ENCODE measurements at regions not wholly inside any gene's neighbourhood (a gene's known extent, or its start where the extent isn't known, plus 50 kb on each side); places are given as distances from the start of the nearest gene placed in this dataset.
"Not testable (repeated sequence)": the region's sequence is repeated elsewhere in the genome, so short reads cannot be mapped to it uniquely, and the experiment has no call there.

DNA sequence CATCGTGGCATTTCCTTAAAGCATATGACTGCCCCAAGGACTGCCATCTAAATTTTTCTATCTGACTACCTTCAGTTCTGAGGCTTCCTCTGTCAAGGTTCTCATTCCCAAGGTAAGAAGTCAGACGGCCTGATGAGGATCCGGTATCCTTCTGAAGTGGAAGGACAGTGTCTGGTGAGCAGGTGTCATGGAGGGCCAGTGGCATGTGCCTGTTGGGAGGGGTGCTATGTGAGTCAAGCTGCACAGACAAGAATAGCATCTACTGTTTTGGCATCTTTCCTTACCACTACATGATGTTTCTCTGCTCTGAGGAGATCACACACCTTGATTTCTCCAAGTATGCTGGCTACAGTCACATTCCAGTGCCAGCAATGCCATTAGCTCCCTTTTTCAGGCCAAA lies 99.6 kb upstream of the RGS1 start:
- in situ Hi-C loops (cut with MboI; ENCODE audit: low sequenced_read_pairs), result loop anchor here (25.0 kb wide), 1 partner anchor 136 kb away; no protein-coding TSS in a partner anchor

DNA sequence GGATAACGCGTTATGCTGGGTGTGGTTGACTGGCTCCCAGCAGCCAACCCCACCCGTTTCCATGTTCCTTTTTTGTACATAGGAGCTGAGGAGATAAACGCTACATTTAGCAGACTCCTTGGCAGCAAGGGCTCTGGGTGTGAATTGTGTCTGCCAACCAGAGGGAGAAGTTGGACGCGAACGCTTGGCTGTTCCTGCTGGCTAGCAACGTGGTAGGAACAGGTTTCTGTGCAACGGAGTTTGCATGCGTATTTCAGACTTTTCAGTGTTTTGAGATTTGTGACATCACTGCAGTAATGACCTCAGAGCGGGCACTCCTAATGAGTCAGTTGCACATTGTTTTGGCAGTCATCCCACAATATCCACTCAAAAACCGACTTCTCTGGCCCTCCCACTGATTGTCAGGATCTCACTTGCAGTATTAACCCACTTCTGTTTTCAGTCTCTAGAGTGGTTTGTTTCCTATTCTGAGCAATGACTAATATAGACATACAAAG lies 98.7 kb upstream of the RGS1 start:
- in situ Hi-C loops (cut with MboI; ENCODE audit: low sequenced_read_pairs), result loop anchor here (25.0 kb wide), 1 partner anchor 135 kb away; no protein-coding TSS in a partner anchor

DNA sequence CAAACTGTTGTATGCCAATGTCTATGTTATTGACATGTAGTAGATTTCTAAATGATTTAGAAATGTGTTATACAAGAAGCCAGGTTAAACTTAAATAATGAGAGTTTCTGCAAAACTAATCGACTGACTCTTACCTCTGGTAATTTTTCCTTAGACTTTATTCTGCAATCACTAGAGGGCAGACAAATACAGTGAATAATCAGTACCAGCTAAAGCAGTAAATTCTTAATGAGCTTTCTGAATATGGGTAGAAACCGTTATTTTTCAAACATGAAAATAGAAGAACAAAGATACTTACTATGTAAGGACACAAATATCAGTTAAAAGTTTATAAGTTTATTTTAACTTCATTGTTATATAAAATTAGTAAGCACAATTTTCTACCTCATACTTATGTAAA lies 97.9 kb upstream of the RGS1 start:
- in situ Hi-C loops (cut with MboI; ENCODE audit: low sequenced_read_pairs), result loop anchor here (25.0 kb wide), 1 partner anchor 135 kb away; no protein-coding TSS in a partner anchor

DNA sequence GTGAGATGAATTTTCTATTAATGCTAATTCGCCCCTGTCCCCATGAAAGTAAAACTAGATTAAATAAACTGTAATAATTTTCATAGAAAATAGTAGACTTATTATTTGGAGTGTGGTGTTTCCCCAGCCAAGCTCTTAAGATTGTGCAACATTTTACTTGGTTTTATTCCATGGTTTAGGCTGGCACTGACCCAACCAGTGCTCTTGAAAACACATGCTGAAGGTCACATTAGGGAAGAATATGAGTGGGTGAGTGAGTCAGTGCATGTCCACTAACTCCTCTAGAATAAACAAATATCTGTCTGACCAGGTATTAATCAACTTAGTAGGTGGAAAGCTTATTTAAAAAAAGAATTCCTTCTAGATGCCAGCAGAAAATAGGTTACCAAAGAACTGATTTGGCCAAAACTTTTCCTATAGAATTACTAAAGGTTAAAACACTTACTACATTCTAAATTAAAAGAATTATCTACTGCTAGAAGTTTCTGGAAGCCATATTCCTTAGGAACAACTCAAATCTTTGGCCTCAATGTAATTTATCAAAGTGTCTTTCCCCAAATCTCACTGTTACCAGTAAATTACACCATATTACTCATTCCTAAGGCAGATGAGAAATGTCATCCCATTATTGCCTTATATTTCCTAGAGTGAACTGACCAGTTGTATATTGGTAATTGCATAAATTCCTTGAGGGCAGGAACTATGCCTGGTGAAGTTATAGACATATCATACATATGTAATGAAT lies 89.7 kb upstream of the RGS1 start:
- in situ Hi-C loops (cut with MboI; ENCODE audit: low sequenced_read_pairs), result loop anchor here (25.0 kb wide), 1 partner anchor 126 kb away; no protein-coding TSS in a partner anchor

DNA sequence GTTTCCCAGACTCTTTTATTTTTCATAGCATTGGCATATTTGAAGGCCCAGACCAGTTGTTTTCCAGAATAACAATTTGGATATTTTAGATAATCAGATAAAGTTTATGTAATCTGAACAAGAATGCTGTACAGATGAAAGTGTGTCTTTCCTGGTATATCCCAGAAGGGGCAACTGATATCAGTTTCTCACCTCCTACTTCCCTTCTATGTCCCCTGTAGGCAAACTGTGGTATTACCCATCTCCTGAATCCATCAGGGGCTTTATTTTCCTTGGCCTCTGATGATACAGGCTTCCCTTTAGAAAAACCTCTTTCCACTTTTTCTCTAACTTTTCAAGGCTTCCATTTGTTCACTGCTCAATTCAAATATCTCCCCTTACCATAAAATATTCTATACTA lies 87.5 kb upstream of the RGS1 start:
- in situ Hi-C loops (cut with MboI; ENCODE audit: low sequenced_read_pairs), result loop anchor here (25.0 kb wide), 1 partner anchor 124 kb away; no protein-coding TSS in a partner anchor

DNA sequence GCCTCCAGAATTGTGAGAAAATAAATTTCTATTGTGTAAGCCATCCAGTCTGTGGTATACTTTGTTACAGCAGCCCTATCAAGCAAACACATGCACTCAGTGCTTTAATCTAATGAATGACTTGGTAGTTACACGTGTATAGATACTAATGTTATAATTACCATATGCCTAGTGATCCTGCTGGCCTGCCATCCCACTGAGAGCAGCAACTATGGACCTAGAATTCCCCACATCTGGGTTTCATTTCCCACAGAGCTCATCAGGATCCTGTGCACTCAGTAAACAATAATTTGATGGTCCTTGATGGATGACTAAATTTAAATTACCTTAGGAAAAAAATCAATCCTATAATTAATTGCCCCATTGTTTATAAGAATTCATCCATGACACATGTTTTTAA lies 86.5 kb upstream of the RGS1 start:
- in situ Hi-C loops (cut with MboI; ENCODE audit: low sequenced_read_pairs), result loop anchor here (25.0 kb wide), 1 partner anchor 123 kb away; no protein-coding TSS in a partner anchor

DNA sequence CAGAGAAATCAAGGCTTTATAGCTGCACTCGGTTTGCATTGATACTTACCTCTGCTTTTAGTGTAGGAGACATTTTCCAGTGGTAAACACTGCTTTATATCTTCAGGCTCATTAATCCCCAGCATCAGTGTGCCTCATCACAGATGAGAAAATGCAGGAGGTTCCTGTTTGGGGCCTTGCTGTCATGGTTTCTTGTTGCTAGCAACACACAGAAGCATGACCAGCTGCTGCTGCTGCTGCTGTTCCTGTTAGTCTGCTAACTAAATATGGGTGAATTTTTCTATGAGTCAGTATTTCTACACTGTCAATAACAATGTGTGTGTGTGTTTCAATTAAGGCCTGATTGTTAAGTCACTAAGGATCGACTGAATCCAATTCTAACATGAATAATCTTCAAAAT lies 85.8 kb upstream of the RGS1 start:
- in situ Hi-C loops (cut with MboI; ENCODE audit: low sequenced_read_pairs), result loop anchor here (25.0 kb wide), 1 partner anchor 123 kb away; no protein-coding TSS in a partner anchor

DNA sequence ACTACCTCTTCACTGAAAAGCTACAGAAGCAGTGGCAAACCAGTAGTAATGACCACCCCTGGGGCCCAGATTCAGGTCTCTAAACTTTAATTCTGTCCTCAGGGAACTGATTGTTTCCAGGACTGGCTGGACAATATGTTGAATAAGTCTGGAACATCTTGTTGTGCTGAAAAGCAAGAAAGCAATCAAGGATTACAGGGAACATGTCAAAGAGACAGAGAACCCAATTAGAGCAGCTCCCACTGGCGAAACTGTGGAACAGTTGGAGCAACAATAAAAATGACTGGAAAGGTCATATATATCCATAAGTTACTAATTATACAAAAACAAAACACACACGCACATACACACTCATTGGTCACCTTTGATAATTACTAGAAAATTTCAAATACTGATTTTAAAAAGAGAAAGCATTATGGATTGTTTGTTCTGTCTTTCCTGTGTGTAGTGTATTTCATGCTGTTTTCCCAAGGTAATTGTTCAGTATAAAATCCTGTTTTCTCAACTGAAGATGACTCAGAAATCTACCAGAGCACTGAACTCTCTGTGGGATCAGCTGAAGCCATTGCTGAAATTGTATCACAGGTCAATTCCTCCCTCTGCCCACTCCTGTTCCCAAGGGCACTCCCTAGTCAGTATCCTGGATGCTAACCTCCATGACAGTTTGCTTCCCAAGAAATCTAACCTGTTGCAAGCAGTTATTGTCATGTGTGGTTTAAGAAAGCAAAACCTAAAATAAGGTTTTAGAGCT lies 83.6 kb upstream of the RGS1 start:
- in situ Hi-C loops (cut with MboI; ENCODE audit: low sequenced_read_pairs), result loop anchor here (25.0 kb wide), 1 partner anchor 120 kb away; no protein-coding TSS in a partner anchor

DNA sequence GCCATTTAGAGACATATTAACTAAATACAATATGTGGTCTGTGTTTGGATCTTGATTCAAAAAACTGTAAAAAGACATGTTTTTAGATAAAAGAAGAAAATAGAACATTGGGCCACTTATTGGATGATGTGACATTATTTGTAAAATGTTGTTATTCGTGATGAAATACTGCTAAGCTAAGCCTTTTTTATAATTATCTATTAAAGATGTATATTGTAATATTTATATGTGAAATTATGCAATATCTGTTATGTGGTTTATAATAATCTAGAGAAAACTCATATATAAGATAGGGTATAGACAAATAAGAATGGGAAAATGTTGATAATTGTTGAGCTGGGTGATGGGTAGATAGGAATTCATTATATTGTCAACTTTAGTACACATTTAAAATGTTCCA lies 82.0 kb upstream of the RGS1 start:
- in situ Hi-C loops (cut with MboI; ENCODE audit: low sequenced_read_pairs), result loop anchor here (25.0 kb wide), 1 partner anchor 119 kb away; no protein-coding TSS in a partner anchor

DNA sequence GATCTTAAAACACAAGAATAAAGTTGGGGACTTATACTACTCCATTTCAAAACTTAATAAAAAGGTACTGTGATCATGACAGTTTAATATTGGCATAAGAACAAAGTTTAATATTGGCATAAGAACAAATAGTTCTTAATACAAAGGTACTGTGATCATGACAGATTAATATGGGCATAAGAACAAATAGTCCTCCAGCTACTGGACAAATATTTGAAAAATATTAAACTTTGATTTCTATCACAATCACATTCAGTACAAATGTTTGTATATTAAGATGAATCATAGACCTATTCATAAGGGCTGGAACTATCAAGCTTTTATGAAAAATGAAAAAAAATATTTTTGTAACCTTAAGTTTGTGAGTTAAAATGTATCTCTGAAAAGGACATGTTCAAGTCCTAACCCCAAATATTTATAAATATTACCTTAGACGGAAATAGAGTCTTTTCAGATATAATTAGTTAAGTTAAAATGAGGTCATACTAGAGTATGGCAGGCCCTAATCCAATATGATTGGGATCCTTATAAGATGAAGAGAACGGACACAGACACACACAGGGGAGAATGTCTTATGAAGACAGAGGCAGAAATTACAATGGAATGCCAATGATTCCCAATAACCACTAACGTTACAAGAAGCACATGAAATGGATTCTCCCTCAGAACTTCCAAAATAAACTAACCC lies 79.1 kb upstream of the RGS1 start:
- in situ Hi-C loops (cut with MboI; ENCODE audit: low sequenced_read_pairs), result loop anchor here (25.0 kb wide), 1 partner anchor 116 kb away; no protein-coding TSS in a partner anchor

DNA sequence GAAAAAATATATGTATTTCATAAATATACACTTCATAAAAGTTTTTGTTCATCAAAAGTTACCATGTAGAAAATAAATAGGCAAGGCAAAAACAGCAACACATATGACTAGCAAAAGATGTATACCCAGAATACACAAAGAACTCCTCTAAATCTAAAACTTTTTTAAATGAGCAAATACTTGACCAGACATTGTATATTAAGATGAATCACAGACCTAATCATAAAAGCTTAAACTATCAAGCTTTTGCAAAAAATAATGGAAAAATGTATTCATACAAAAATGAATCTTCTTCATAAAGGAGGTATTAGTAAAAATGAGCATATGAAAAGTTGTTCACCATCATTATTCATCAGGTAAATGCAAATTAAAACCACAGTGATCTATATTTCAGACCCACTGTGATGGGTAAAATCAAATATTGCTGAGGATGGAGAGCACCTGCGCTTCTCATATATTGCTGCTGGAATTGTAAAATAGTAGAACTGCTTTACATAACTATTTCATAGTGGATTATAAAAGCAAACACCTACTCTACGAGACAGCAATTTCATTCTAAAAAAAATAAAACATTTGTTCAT lies 78.3 kb upstream of the RGS1 start:
- in situ Hi-C loops (cut with MboI; ENCODE audit: low sequenced_read_pairs), result loop anchor here (25.0 kb wide), 1 partner anchor 115 kb away; no protein-coding TSS in a partner anchor

DNA sequence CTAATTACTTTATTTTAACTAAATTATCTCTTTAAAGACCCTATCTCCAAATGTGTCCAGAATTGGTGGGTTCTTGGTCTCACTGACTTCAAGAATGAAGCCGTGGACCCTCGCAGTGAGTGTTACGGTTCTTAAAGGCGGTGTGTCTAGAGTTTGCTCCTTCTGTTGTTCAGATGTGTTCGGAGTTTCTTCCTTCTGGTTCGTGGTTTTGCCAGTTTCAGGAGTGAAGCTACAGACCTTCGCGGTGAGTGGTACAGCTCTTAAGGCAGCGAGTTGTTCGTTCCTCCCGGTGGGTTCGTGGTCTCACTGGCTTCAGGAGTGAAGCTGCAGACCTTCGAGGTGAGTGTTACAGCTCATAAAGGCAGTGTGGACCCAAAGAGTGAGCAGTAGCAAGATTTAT lies 77.5 kb upstream of the RGS1 start:
- in situ Hi-C loops (cut with MboI; ENCODE audit: low sequenced_read_pairs), result loop anchor here (25.0 kb wide), 1 partner anchor 114 kb away; no protein-coding TSS in a partner anchor

DNA sequence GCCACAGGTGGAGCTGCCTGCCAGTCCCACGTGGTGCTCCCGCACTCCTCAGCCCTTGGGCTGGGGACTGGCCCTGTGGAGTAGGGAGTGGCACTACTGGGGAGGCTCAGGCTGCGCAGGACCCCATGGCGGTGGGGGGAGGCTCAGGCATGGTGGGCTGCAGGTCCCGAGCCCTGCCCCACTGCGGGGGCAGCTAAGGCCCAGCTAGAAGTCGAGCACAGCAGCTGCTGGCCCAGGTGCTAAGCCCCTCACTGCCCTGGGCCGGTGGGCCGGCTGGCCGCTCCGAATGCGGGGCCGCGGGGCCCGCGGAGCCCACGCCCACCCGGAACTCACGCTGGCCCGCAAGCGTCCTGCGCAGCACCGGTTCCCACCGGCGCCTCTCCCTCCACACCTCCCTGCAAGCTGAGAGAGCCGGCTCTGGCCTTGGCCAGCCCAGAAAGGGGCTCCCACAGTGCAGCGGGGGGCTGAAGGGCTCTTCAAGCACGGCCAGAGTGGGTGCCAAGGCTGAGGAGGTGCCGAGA lies 76.5 kb upstream of the RGS1 start:
- in situ Hi-C loops (cut with MboI; ENCODE audit: low sequenced_read_pairs), result loop anchor here (25.0 kb wide), 1 partner anchor 113 kb away; no protein-coding TSS in a partner anchor

DNA sequence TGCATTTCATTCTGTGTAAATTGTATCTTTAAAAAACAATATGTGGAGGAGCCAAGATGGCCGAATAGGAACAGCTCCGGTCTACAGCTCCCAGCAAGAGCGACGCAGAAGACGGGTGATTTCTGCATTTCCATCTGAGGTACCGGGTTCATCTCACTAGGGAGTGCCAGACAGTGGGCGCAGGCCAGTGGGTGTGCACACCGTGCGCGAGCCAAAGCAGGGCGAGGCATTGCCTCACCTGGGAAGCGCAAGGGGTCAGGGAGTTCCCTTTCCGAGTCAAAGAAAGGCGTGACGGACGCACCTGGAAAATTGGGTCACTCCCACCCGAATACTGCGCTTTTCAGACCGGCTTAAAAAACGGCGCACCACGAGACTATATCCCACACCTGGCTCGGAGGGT lies 75.0 kb upstream of the RGS1 start:
- in situ Hi-C loops (cut with MboI; ENCODE audit: low sequenced_read_pairs), result not testable (repeated sequence)

DNA sequence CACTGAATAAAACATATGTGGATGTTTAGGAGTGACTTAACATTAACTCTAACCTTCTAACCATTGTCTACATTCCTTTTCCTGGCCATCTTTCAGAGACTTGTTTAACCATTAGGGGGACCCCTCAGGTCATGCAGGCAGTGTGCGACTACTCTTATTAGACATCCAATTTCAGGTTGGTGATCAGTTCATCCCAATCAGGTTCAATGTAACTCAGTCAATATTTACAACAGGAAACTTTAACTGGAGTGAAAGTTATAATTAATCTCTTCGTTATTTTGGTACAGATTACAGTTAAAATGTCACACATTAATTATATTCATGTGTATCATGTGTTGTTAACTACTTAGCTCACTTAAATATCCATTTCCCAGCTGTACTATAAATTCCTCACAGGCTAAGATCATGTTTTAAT lies 68.8 kb upstream of the RGS1 start:
- in situ Hi-C loops (cut with MboI; ENCODE audit: low sequenced_read_pairs), result no loop called here

DNA sequence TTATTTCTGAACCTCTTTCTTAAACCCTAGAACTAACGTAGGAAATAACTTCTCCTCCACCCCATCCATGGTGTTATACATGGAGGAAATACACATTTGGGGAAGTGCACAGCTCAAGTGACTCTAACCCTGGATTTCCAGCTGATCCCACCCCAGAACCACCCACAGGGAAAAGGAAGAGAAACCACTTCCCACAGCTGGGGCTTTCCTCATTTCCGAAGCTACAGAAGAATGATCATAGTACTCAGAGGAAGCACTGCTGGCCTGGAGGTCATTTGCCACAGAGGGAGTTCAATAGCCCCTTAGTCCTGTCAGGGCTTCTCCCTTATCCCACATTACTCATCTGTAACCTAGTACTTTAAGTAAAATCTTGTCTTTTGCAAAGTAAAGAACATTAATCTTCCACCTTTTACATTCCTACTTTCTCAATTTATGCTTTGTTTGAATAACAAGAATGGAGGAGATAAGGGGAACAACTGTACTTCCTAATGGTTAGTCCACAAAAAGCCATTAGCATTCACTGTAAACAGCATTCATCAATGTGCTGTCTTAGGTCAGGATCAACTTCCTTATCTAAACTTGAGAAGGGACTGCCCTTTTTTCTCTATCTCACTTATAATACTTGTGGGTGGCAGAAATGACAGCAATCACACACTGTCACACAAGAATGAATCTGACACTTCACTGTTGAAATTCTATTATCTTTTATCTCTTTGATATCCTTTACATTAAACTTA lies 63.0 kb upstream of the RGS1 start:
- in situ Hi-C loops (cut with MboI; ENCODE audit: low sequenced_read_pairs), result no loop called here

DNA sequence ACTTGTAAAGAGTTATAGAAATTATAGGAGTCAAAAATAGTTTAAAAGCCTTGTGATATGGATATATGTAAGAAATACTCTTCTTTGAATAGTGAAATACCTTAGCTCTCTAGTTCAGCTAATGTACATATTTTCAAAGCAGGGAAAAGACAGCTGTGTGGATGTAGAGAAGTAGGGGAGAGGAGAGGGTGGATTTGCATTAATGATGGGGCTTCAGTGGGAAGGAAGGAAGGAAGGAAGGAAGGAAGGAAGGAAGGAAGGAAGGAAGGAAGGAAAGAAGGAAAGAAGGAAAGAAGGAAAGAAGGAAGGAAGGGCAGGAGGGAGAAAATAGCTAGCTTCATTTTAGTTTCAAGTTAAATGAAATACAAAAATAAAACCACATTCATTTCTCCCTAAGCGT lies 62.4 kb upstream of the RGS1 start:
- in situ Hi-C loops (cut with MboI; ENCODE audit: low sequenced_read_pairs), result no loop called here

DNA sequence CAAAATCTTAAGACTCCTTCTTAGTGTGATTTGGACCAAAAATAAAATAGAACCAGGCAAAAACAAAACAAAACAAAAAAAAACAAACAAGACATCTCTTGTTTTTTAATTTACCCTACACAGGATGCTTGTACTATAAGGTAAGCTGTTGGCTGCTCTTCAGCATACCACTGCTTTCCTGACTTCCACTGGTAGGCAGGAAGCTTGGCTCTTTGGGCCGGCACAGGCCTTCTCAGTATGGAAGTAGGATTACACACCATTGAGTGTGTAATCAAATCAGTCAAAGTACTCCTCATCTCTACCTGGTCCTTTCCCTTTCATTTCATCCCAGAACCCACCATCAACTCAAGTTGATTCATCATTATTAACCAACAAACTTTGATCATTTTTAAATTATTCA lies 61.9 kb upstream of the RGS1 start:
- in situ Hi-C loops (cut with MboI; ENCODE audit: low sequenced_read_pairs), result no loop called here

DNA sequence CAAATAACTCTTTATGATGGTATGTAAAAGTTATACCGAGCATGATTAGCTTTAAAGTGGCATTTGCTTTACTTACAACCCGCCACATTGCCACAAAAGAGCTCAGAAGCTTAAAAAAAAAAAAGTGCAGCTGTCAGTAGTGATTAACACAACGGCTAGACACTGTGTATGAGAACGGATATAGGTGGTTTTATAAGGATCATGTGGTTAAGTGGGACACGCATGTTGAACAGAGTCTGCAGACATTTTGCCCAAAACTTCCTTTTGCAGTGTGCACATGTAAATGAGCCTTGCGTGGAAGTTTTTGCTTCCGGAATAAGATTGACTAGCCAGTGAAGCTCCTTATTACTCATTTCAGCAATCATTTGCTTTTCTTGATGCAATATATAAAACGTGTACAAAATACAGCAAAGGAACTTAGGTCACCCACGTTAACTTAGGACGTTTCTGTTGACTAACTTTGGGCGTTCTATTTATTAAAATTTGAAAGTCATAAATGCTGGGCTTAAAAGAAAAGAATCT lies 58.7 kb upstream of the RGS1 start:
- in situ Hi-C loops (cut with MboI; ENCODE audit: low sequenced_read_pairs), result no loop called here

All from HL-60/S4 treated with phorbol 12-myristate 13-acetate at 8.2 ng/mL for 4 days and 3 days (cell line).